ENCODE measurements at regions not wholly inside any gene's neighbourhood (a gene's known extent, or its start where the extent isn't known, plus 50 kb on each side); places are given as distances from the start of the nearest gene placed in this dataset.

DNA sequence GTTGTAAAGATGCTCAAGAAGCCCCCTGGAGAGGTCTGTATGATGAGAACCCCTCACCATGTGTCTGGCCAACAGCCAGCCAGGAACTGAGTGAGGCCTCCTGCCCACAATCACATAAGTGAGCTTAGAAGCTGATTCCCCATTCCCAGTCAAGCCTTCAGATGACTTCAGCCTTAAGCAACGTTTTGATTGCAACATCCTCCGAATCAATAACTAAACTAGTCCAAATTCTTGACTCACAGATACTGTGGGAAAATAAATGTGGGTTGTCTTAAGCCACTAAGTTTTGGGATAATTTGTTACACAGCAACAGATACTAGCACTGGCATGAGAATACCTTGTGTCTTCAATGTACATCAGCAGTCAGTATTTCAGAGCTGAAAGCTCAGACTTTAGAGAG lies 54.5 kb upstream of the HS3ST4 start:
- Histone ChIP-seq H3K36me3 (ENCODE audit: insufficient read depth, low read length) (no peaks in the 10 kb centered on the region), H3K4me1 (ENCODE audit: insufficient read depth, low read length) (peaks cover 6% of the 10 kb centered on the region; the same call in 1 of the 2 replicates), H3K4me3 (ENCODE audit: low read length) (no peak overlapping the region), H3K27ac (ENCODE audit: low read depth, low read length) (no peak overlapping the region), H3K9ac (ENCODE audit: low read depth, low read length) (no peak overlapping the region), H3K9me3 (ENCODE audit: insufficient read depth, low read depth, low read length) (no peaks in the 10 kb centered on the region), H3K27me3 (ENCODE audit: insufficient read depth, low read length) (no peaks in the 10 kb centered on the region)
- WGBS = 92% methylated on average over 2 of the region's 2 CpGs

DNA sequence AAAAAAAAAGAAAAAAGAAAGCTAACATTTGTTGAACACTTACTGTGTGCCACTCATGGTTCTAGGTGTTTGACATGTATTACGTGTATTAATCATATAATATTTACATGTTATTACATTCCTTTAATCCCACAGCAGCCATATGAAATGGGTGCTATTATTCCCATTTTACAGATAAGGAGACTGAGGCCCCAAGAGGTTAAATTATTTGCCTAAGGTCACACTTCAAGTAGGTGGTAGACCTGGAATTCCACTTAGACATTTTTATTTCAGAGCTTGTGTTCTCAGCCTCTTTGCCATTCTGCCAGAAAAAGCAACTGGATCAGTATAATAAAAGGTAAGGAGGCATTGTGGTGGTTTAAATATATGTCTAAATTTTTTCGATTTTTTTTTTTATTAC lies 55.1 kb upstream of the HS3ST4 start:
- Histone ChIP-seq H3K27me3 (ENCODE audit: insufficient read depth, low read length) (no peaks in the 10 kb centered on the region), H3K9ac (ENCODE audit: low read depth, low read length) (no peak overlapping the region), H3K4me3 (ENCODE audit: low read length) (no peak overlapping the region), H3K9me3 (ENCODE audit: insufficient read depth, low read depth, low read length) (no peaks in the 10 kb centered on the region), H3K27ac (ENCODE audit: low read depth, low read length) (no peak overlapping the region), H3K36me3 (ENCODE audit: insufficient read depth, low read length) (no peaks in the 10 kb centered on the region), H3K4me1 (ENCODE audit: insufficient read depth, low read length) (peaks cover 6% of the 10 kb centered on the region; the same call in 1 of the 2 replicates)
- no CpG with 5 or more reads among the region's 2 CpGs for WGBS

DNA sequence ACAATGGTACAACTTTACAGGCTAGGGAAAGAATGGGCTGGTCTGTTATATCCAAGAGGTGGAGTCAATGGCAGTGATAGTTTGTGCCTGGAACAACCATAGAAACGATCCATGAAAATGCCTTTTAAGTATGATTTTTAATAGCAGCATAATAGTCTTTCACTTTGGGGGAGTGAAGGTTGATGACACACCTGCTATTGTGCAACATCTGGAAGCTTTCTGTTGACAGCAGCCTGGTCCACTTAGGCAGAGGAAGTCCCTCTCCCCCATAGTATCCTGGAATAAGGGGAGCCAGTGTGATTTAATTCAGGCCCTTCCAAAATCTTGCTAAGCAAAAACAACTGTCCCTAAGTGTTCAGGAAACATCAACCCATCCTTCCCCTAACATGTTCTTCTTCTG lies 56.3 kb upstream of the HS3ST4 start:
- 96% methylated on average over 1 of the region's 1 CpG for WGBS

DNA sequence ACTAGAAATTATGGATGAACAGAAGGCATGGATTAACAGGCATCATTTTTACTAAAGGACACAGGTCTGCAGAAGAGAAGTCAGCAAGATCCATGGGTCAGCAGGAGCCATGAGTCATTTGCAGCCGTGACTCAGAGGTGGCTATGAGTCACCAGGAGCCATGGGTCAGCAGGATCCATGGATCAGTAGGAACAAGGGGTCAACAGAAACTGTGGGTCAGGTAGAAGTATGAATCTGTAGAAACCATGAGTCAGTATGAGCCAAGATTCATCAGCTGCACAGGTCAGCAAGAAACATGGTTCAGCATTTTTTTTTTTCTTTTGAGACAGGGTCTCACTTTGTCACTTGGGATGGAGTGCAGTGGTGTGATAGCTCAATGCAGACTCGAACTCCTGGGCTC lies 58.2 kb upstream of the HS3ST4 start:
- Histone ChIP-seq H3K36me3 (ENCODE audit: insufficient read depth, low read length) (no peaks in the 10 kb centered on the region), H3K9me3 (ENCODE audit: insufficient read depth, low read depth, low read length) (no peaks in the 10 kb centered on the region)
- WGBS = 76% methylated on average over 2 of the region's 2 CpGs

More for the DNA sequence above, 56.3 kb upstream of the HS3ST4 start:
- no peaks in the 10 kb centered on the region for H3K27me3 ChIP-seq (ENCODE audit: insufficient read depth, low read length)
- H3K9ac ChIP-seq (ENCODE audit: low read depth, low read length) = no peak overlapping the region
- no peaks in the 10 kb centered on the region for H3K36me3 ChIP-seq (ENCODE audit: insufficient read depth, low read length)
- no peak overlapping the region for H3K4me3 ChIP-seq (ENCODE audit: low read length)
- H3K9me3 ChIP-seq (ENCODE audit: insufficient read depth, low read depth, low read length) = no peaks in the 10 kb centered on the region
- no peak overlapping the region for H3K27ac ChIP-seq (ENCODE audit: low read depth, low read length)
- peaks cover 6% of the 10 kb centered on the region; the same call in 1 of the 2 replicates for H3K4me1 ChIP-seq (ENCODE audit: insufficient read depth, low read length)

DNA sequence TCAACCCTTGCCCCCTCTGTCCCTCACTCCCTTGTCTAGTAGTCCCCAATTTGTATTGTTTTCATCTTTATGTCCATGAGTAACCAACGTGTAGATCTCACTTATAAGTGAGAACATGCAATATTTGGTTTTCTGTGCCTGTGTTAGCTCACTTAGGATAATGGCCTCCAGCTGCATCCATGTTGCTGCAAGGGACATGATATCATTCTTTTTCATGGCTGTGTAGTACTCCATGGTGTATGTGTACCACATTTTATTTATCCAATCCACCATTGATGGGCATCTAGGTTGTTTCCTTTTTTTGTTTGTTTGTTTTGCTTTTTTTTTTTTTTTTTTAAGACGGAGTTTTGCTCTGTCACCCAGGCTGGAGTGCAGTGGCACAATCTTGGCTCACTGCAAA lies 63.0 kb upstream of the HS3ST4 start:
- Histone ChIP-seq H3K9ac (ENCODE audit: low read depth, low read length) (no peak overlapping the region), H3K4me3 (ENCODE audit: low read length) (no peak overlapping the region), H3K4me1 (ENCODE audit: insufficient read depth, low read length) (peaks cover 6% of the 10 kb centered on the region; the same call in 1 of the 2 replicates), H3K27me3 (ENCODE audit: insufficient read depth, low read length) (no peaks in the 10 kb centered on the region), H3K27ac (ENCODE audit: low read depth, low read length) (no peak overlapping the region), H3K36me3 (ENCODE audit: insufficient read depth, low read length) (no peaks in the 10 kb centered on the region), H3K9me3 (ENCODE audit: insufficient read depth, low read depth, low read length) (no peaks in the 10 kb centered on the region)
- 95% methylated on average over 2 of the region's 2 CpGs for WGBS

More for the DNA sequence above, 58.2 kb upstream of the HS3ST4 start:
- peaks cover 6% of the 10 kb centered on the region; the same call in 1 of the 2 replicates for H3K4me1 ChIP-seq (ENCODE audit: insufficient read depth, low read length)
- H3K9ac ChIP-seq (ENCODE audit: low read depth, low read length) = no peak overlapping the region
- no peak overlapping the region for H3K4me3 ChIP-seq (ENCODE audit: low read length)
- no peaks in the 10 kb centered on the region for H3K27me3 ChIP-seq (ENCODE audit: insufficient read depth, low read length)
- H3K27ac ChIP-seq (ENCODE audit: low read depth, low read length) = no peak overlapping the region

- no peak overlapping the region for H3K27ac ChIP-seq (ENCODE audit: low read depth, low read length)
- no peaks in the 10 kb centered on the region for H3K4me1 ChIP-seq (ENCODE audit: insufficient read depth, low read length)
- WGBS = 76% methylated on average over 3 of the region's 3 CpGs
- no peak overlapping the region for H3K9ac ChIP-seq (ENCODE audit: low read depth, low read length)
- H3K9me3 ChIP-seq (ENCODE audit: insufficient read depth, low read depth, low read length) = no peaks in the 10 kb centered on the region
- H3K27me3 ChIP-seq (ENCODE audit: insufficient read depth, low read length) = no peaks in the 10 kb centered on the region
- no peak overlapping the region for H3K4me3 ChIP-seq (ENCODE audit: low read length)
- no peaks in the 10 kb centered on the region for H3K36me3 ChIP-seq (ENCODE audit: insufficient read depth, low read length)
Observed at GRCh38 chr16:25627641-25628040, 64.1 kb upstream of the HS3ST4 start.

DNA sequence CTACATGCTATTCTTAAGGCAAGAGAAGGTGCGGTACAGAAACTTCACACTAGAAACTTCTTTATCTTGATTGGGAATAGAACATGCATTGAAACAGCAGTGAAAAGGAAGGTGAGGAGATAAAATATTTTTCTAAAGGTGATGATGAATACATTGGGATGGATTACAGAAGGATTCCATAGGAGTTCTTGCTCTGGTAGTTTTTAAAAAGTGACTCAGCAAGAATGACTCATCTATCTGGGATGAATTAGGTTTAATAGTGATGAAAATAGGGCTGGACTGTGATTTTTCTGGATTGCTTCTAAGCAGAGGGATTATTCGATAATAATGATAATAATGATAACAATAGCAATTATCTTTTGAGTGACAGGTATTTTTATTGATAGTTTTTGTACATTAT lies 65.6 kb upstream of the HS3ST4 start:
- H3K27ac ChIP-seq (ENCODE audit: low read depth, low read length) = no peak overlapping the region
- 80% methylated on average over 2 of the region's 2 CpGs for WGBS
- H3K9me3 ChIP-seq (ENCODE audit: insufficient read depth, low read depth, low read length) = no peaks in the 10 kb centered on the region
- no peaks in the 10 kb centered on the region for H3K36me3 ChIP-seq (ENCODE audit: insufficient read depth, low read length)
- no peaks in the 10 kb centered on the region for H3K27me3 ChIP-seq (ENCODE audit: insufficient read depth, low read length)
- H3K4me1 ChIP-seq (ENCODE audit: insufficient read depth, low read length) = no peaks in the 10 kb centered on the region
- no peak overlapping the region for H3K4me3 ChIP-seq (ENCODE audit: low read length)
- no peak overlapping the region for H3K9ac ChIP-seq (ENCODE audit: low read depth, low read length)

DNA sequence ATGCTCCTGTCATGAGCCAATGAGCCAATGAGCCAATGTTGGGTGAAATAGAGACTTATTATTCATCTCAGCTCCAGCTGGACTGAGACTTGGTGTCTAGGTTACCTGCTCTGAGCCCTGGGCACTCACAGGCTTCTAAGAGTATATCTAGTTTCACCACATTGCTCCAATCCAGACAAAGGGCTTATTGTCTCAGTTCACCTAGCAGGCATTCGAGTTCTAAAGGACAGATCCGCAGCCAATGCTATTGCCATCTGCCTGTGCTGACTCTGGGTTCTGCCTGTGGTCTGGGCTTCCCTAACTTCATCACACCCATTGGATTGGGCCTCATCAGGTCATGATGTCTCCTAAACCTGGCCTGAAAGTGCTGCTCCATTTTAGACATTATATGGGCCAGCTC lies 66.1 kb upstream of the HS3ST4 start:
- H3K27me3 ChIP-seq (ENCODE audit: insufficient read depth, low read length) = no peaks in the 10 kb centered on the region
- WGBS = 96% methylated on average over 2 of the region's 2 CpGs
- H3K36me3 ChIP-seq (ENCODE audit: insufficient read depth, low read length) = no peaks in the 10 kb centered on the region
- H3K4me1 ChIP-seq (ENCODE audit: insufficient read depth, low read length) = no peaks in the 10 kb centered on the region
- no peak overlapping the region for H3K27ac ChIP-seq (ENCODE audit: low read depth, low read length)
- no peaks in the 10 kb centered on the region for H3K9me3 ChIP-seq (ENCODE audit: insufficient read depth, low read depth, low read length)
- no peak overlapping the region for H3K9ac ChIP-seq (ENCODE audit: low read depth, low read length)
- H3K4me3 ChIP-seq (ENCODE audit: low read length) = no peak overlapping the region

GRCh38 chr16:25614716-25615265 lies 77.0 kb upstream of the HS3ST4 start:
- Histone ChIP-seq H3K27ac (ENCODE audit: low read depth, low read length) (no peak overlapping the region), H3K27me3 (ENCODE audit: insufficient read depth, low read length) (no peaks in the 10 kb centered on the region), H3K9me3 (ENCODE audit: insufficient read depth, low read depth, low read length) (no peaks in the 10 kb centered on the region), H3K36me3 (ENCODE audit: insufficient read depth, low read length) (no peaks in the 10 kb centered on the region), H3K9ac (ENCODE audit: low read depth, low read length) (no peak overlapping the region), H3K4me3 (ENCODE audit: low read length) (no peak overlapping the region), H3K4me1 (ENCODE audit: insufficient read depth, low read length) (no peaks in the 10 kb centered on the region)
- 96% methylated on average over 8 of the region's 8 CpGs for WGBS

DNA sequence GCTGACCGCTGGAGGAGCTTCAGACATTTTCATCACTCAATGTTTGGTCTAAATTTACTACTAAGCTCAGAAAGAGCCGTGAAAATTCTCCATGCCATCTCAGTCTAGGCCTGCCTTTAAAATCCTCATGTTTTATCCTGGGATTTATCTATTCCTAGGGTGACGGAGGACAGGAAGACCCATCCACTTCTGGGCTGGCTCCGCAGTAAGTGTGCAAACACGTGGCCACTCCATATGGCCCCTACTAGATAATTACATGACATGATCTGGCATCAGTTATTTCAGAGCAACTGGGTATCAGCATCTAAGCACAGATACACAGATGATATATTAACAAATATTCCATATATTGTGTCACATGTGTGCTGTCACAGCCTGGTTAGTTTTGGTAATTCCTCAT lies 77.8 kb upstream of the HS3ST4 start:
- Histone ChIP-seq H3K27ac (ENCODE audit: low read depth, low read length) (no peak overlapping the region), H3K4me3 (ENCODE audit: low read length) (no peak overlapping the region), H3K4me1 (ENCODE audit: insufficient read depth, low read length) (no peaks in the 10 kb centered on the region), H3K9me3 (ENCODE audit: insufficient read depth, low read depth, low read length) (no peaks in the 10 kb centered on the region), H3K9ac (ENCODE audit: low read depth, low read length) (no peak overlapping the region), H3K27me3 (ENCODE audit: insufficient read depth, low read length) (no peaks in the 10 kb centered on the region), H3K36me3 (ENCODE audit: insufficient read depth, low read length) (no peaks in the 10 kb centered on the region)
- 96% methylated on average over 5 of the region's 5 CpGs for WGBS

DNA sequence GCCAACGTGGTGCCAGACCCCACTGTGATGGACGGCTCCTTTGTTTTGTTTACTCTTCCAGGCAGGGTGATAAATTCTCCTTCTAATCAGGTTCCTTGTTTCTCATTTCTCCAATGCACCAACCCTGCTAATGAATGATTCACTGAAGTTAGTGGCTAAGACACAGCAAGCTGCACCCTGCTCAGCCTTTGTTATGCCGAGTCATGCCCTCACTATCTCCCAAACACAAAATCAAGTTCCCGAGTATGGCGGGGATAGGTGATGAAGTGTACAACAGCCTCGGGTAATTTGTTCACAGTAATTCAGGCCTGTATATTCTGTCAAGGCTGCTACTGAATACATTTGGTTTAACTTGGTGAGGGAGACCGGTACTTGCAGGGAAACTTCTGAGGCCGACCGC lies 83.8 kb upstream of the HS3ST4 start:
- Histone ChIP-seq H3K9ac (ENCODE audit: low read depth, low read length) (no peak overlapping the region), H3K4me3 (ENCODE audit: low read length) (no peak overlapping the region), H3K36me3 (ENCODE audit: insufficient read depth, low read length) (no peaks in the 10 kb centered on the region), H3K27ac (ENCODE audit: low read depth, low read length) (no peak overlapping the region), H3K9me3 (ENCODE audit: insufficient read depth, low read depth, low read length) (no peaks in the 10 kb centered on the region), H3K27me3 (ENCODE audit: insufficient read depth, low read length) (no peaks in the 10 kb centered on the region), H3K4me1 (ENCODE audit: insufficient read depth, low read length) (peaks cover 30% of the 10 kb centered on the region)
- 72% methylated on average over 7 of the region's 9 CpGs for WGBS

DNA sequence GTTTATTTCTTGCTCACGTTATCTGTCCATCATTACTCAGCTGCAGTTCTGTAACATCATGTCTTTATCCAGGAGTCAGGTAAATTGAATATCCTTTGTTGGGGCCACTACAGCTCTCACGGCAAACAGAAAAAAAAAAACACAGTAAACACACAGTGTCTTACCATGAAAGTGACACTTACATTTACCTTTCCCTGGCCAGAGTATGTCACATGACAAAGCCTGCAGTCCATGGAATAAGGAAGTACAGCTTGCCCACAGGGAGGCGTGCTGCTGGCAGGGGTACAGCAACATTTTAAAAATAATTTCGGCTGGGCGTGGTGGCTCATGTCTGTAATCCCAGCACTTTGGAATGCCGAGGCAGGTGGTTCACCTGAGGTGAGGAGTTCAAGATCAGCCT lies 85.7 kb upstream of the HS3ST4 start:
- H3K36me3 ChIP-seq (ENCODE audit: insufficient read depth, low read length) = no peaks in the 10 kb centered on the region
- H3K27ac ChIP-seq (ENCODE audit: low read depth, low read length) = peak overlapping the region; percentile 43; the same call in 1 of the 2 replicates
- peaks cover 30% of the 10 kb centered on the region for H3K4me1 ChIP-seq (ENCODE audit: insufficient read depth, low read length)
- no peaks in the 10 kb centered on the region for H3K9me3 ChIP-seq (ENCODE audit: insufficient read depth, low read depth, low read length)
- H3K9ac ChIP-seq (ENCODE audit: low read depth, low read length) = no peak overlapping the region
- H3K27me3 ChIP-seq (ENCODE audit: insufficient read depth, low read length) = no peaks in the 10 kb centered on the region
- 84% methylated on average over 6 of the region's 6 CpGs for WGBS
- no peak overlapping the region for H3K4me3 ChIP-seq (ENCODE audit: low read length)
